Activated CD8-positive, alpha-beta memory T cell treated with anti-CD3 and anti-CD28 coated beads for 36 hours (primary cell): ENCODE measurements at regions not wholly inside any gene's neighbourhood (a gene's known extent, or its start where the extent isn't known, plus 50 kb on each side); places are given as distances from the start of the nearest gene placed in this dataset.

Experiments used
- CTCF ChIA-PET: fragments of 350-600 bp; sonication (Branson Sonifier 250); formaldehyde crosslinking; loops from one replicate; lab custom pipeline; 2021; ENCODE audit warnings: antibody characterized with exemption; lab: Charles Lee
- POLR2A ChIA-PET: fragments of 350-600 bp; sonication (Branson Sonifier 250); formaldehyde crosslinking; loops from one replicate; lab custom pipeline; 2021; ENCODE audit warnings: antibody characterized with exemption; lab: Charles Lee

- ChIA-PET POLR2A (no interaction called here), CTCF (no interaction called here)
Measured at GRCh38 chr9:78813602-78814180, 516.8 kb downstream of the PSAT1 start.

DNA sequence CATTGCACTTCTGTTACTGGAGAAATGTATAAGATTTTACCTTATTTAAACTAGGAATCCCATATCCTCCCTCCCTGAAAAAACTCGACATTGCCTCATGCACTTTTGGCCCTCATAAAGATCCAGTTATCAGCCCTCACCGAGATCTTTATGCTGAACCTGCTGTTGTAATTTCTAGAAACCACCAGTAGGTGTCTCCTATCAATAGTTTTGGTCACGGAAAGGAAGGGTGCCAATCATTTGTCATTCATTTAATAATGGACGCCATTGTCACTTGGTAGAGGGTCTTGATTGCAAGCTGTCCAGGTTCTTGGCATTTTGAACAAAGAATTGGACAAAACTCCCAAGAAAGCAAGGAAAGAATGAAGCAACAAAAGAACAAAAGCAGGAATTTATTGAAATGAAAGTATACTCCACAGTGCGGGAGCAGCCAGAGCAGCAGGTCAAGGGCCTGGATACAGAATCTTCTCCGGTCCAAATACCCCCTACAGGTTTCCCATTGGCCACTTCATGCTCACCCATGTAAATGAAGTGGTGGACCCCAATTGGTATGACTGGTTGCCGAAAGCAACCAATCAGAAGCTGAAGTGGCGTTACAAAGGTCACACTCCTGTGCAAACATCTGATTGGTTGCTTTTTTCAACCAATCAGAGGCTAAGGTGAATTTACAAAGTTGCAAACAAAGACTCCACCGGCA, 524.3 kb downstream of the PSAT1 start:
- CTCF ChIA-PET: no interaction called here
- POLR2A ChIA-PET: no interaction called here

GRCh38 chr9:78826527-78826926, 529.6 kb downstream of the PSAT1 start:
- CTCF ChIA-PET: no interaction called here

DNA sequence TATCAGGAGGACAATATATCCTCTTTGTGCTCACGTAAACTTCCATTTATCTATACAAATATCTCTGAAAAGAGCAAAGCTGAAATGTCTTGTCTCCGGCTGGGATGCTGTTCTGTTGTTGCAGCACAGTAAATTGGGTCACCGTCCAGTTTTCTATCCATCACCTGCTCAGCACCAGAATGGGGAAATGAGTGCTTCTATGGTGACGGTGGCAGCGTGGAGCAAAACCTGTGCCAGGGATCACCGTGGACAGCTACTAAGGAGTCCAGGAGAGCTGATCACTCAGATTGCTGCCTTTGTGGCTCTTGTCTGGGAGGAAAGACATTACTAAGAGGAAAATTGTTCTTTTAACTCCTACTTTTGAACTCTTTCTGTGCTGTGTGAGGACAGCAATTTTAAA, 531.6 kb downstream of the PSAT1 start:
- CTCF ChIA-PET: no interaction called here
- POLR2A ChIA-PET: no interaction called here

More at GRCh38 chr9:78826527-78826926, 529.6 kb downstream of the PSAT1 start:
- POLR2A ChIA-PET: no interaction called here

DNA sequence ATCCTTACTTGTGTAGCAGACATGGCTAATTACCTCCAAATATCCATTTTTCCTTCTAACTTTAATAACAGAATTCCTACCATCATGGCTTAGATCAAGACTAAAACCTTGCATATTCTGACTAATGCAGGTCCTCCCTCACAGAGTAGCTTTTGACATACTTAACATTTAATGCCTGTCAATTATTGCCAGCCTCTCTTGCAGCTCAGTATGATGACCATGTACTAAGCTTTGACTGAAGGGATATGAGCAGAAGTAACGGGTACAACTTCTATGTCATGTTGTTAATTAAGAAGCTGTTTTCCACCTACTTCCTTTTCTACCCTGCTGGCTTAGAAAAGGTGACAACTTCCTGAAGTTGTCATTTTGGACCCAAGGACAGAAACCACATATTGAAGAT, 533.4 kb downstream of the PSAT1 start:
- ChIA-PET CTCF (no interaction called here), POLR2A (no interaction called here)

- POLR2A ChIA-PET: no interaction called here
- CTCF ChIA-PET: no interaction called here
Measured at GRCh38 chr9:78831726-78832125, 534.8 kb downstream of the PSAT1 start.

DNA sequence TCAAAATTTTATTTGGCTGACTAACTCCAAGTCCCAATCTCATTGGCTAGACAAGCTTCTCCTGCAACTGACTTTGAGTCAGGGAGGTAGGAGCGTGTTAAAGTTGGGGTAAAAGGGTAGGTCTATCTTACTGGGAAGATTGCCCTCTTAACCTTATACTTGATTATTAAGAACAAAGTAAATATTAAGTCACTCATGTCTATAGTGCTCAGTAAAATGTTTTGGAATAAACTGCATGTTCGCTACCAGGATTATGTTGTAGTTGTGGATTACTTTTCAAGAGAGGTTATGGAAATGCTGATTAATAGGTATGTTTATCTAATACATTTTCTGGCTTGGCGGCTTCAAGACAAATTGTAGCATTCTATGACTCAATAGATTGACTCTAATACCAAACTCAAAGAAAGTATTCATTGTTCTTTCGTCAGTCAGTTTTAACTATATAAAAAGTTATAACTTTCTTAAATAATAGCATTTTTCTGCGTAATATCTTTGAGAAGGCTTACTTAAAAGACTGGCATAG, 539.1 kb downstream of the PSAT1 start:
- CTCF ChIA-PET: no interaction called here
- POLR2A ChIA-PET: no interaction called here

DNA sequence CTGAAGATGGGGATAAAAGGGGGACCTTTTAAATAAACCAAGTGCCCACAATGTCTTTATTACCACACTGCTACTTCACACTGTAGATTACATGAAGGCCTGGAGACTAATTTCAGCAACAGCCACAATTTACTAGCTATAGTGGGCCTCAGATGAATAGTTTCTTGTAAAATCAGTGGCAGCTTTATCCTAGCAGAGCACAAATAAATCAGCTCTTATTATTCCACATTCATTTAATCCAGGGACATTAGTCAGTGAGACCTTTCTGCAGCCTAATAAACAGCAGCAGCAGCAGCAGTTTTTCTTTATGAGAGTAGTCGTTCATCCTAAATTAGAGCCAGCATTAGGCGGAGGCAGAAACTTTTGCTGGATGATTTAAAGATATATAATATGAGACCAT, 542.3 kb downstream of the PSAT1 start:
- ChIA-PET CTCF (no interaction called here), POLR2A (no interaction called here)

- ChIA-PET POLR2A (no interaction called here), CTCF (no interaction called here)
Measured at GRCh38 chr9:78848061-78848460, 551.1 kb downstream of the PSAT1 start.

DNA sequence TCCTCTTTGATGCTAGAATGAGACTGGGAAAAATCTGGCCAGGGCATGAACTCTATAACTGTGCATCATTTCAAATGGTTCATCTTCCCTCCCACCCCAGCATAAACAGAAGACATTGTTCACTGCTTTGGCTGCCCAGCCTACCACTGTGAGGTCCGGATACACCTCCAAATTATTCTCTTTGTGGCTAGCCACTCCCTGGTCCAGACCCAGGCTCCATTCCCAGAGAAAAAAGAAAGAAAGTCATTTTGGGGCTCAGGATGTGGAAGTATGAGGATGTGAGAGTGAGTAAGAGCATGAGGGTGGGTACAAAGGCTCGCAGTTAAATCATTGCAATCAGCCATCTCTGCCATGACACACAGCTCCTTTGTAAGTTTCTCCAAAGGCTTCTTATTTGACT, 559.2 kb downstream of the PSAT1 start:
- CTCF ChIA-PET: no interaction called here
- POLR2A ChIA-PET: no interaction called here

DNA sequence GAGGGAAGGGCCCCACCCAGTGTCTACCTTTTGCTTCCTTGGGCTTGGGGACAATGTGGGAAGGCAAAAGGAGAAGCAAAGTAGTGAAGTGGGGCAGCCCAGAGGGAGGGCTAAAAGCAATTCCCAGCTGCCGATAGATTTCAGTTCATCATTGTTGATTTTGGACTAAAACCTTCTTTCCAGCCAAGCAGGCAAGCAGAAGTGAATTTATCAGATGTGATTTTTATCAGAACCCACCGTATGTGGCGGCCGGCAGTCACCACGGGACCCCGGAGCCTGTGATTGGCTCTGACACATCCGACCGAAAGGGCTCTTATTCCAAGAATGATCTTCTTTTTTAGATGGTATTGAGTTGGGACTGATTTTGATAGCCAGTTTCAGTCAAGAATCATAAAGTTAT, 559.9 kb downstream of the PSAT1 start:
- ChIA-PET POLR2A (no interaction called here), CTCF (no interaction called here)

DNA sequence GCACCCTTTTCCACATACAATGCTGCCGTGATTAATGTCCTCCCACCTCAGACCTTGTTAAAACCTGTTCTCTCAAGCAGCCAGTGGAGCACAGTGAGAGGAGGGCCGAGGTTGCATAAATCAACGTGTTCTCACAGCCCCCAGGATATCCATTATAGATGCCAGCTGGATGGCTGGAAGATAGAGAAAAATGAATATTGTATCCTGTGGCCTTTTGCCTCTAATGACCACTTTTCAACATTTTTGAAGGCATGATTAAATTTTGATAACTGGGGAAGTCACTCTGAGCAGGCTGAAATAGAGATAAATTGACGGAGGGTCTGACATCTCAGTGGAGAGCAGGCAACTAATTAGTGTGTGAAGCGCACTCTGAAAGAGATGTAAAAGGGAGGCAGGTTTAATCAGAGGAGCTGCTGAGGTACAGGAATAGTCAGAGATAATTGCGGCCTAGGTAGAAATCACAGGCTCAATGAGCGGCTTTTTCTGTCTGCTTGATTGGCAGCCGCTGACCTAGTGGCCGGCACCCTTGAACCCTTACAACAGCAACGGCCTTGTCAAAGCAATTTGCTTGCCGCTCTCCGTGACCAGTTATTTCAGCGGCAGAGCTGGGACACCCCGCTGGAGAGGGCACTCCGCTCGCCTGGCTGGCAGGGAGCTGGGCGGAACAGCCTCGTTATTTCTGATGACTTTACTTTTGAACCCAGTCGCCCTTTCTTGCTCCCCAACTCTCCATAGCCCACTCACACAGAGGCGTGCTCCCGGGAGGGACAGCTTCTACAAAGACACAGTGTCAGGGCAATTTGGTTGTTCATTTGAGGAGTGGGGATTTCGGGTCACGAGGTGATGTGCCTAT, 560.7 kb downstream of the PSAT1 start:
- ChIA-PET POLR2A (no interaction called here), CTCF (no interaction called here)

- ChIA-PET POLR2A (no interaction called here), CTCF (no interaction called here)
Measured at GRCh38 chr9:78858266-78858665, 561.3 kb downstream of the PSAT1 start.

DNA sequence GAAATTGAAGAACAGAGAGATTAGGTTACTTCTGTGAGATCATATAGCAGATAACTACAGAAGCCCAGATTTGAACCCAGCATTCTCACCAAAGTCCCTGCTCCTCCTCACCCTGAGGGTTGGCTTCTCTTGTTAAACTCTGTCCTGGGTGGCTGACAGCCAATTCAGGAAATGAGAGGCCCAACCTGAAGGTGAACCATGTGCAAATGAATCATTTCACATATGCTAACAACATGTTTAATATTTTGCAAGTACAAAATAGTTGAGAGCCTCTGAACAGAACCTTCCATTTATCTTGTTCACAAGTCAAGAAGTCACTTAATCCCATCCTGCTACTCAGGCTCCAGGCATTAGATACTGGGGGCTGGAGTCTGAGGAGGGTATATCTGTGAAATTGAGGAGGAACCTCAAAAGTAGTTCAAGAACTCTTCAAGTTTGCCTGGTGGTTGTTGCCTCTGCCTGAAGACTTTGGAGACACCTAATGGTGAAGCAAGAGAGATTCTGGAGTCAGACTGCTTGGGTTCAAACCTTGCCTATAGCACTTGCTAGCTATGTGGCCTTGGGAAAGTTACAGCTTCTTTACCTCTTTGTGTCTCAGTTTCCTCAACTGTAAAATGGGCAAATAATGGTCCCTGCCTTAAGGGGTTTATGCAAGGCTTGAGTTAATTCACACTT, 564.0 kb downstream of the PSAT1 start:
- ChIA-PET CTCF (no interaction called here), POLR2A (no interaction called here)

GRCh38 chr9:78863531-78863930, 566.6 kb downstream of the PSAT1 start:
- CTCF ChIA-PET: no interaction called here
- POLR2A ChIA-PET: no interaction called here

DNA sequence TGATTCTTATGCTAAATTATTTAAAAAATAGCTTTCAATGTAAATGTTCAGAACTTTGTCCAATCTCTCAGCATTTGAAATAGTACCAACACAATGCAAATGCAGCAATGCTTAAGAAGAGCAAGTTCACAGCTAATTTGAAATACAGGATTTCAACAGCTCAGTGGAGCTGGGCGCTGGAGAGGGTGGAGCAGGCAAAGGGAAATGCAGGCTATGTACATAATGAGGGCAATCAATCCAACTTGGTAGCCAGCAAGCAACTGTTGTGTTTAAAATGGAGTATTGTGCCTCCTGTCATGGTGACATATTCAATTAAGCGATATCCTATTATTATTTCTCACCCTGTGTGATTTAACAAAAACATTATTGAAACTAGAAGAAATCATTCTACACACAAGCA, 568.8 kb downstream of the PSAT1 start:
- ChIA-PET POLR2A (no interaction called here), CTCF (no interaction called here)

- ChIA-PET POLR2A (no interaction called here), CTCF (no interaction called here)
Measured at GRCh38 chr9:78866207-78867132, 569.5 kb downstream of the PSAT1 start.

- POLR2A ChIA-PET: no interaction called here
- CTCF ChIA-PET: no interaction called here
Measured at GRCh38 chr9:78871086-78871451, 574.1 kb downstream of the PSAT1 start.
